Stomach smooth muscle (tissue), 2 donors: ENCODE measurements at regions not wholly inside any gene's neighbourhood (a gene's known extent, or its start where the extent isn't known, plus 50 kb on each side); places are given as distances from the start of the nearest gene placed in this dataset.

Source experiments
- H3K27ac ChIP-seq: one replicate; pipeline ENCODE4 v1.7.0; 2013; ENCODE audit warnings: mild to moderate bottlenecking, low read length, inconsistent platforms
- H3K27me3 ChIP-seq, 2 donors: one replicate each; pipeline ENCODE4 v1.7.0; 2013; ENCODE audit warnings: low read length in 2 of 2; ENCODE audit not compliant: insufficient read depth in 2 of 2, control insufficient read depth in 1 of 2
- H3K36me3 ChIP-seq, 2 donors: one replicate each; pipeline ENCODE4 v1.7.0; 2013; ENCODE audit warnings: low read length in 2 of 2; ENCODE audit not compliant: control insufficient read depth in 2 of 2, insufficient read depth in 2 of 2
- H3K4me1 ChIP-seq: one replicate; pipeline ENCODE4 v1.7.0; 2013; ENCODE audit warnings: low read length; ENCODE audit not compliant: control insufficient read depth, insufficient read depth
- H3K4me3 ChIP-seq, 2 donors: one replicate each; pipeline ENCODE4 v1.7.0; 2013; ENCODE audit warnings: low read length in 2 of 2
- H3K9ac ChIP-seq, 2 donors: one replicate each; pipeline ENCODE4 v1.7.0; 2013; ENCODE audit warnings: low read length in 2 of 2, mild to moderate bottlenecking in 1 of 2
- H3K9me3 ChIP-seq, 2 donors: one replicate each; pipeline ENCODE4 v1.7.0; 2013; ENCODE audit warnings: low read length in 2 of 2; ENCODE audit not compliant: control insufficient read depth in 2 of 2
- donor health status: healthy.
- donor health status: Pancreatic carcinoma.

DNA sequence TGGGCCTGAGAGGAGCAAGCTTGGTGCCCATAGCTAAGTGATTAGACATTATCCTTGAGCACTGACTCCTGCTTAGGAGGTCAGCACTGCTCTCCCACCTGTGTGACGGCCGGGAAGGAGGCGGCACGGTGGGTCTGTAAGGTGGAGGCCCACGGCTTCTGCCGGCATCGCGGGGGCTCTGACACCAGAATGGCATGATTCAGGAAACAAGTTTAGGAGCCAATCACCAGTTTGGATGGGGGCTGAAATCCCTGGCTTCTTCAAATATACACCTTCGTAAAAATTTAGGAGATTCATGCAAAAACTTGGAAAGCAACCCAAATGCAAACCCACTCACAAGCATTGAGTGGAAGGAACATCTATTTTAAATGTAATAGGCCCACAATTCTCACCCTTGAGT, 307.3 kb upstream of the TSHZ3 start:
- Histone ChIP-seq H3K36me3 (no peaks in the 10 kb centered on the region), H3K4me1 (no peaks in the 10 kb centered on the region), H3K27ac (no peak overlapping the region), H3K27me3 (peaks cover 0 to 4% of the 10 kb centered on the region in 2 donors), H3K9me3 (no peaks in the 10 kb centered on the region), H3K4me3 (no peak overlapping the region), H3K9ac (no peak overlapping the region)

DNA sequence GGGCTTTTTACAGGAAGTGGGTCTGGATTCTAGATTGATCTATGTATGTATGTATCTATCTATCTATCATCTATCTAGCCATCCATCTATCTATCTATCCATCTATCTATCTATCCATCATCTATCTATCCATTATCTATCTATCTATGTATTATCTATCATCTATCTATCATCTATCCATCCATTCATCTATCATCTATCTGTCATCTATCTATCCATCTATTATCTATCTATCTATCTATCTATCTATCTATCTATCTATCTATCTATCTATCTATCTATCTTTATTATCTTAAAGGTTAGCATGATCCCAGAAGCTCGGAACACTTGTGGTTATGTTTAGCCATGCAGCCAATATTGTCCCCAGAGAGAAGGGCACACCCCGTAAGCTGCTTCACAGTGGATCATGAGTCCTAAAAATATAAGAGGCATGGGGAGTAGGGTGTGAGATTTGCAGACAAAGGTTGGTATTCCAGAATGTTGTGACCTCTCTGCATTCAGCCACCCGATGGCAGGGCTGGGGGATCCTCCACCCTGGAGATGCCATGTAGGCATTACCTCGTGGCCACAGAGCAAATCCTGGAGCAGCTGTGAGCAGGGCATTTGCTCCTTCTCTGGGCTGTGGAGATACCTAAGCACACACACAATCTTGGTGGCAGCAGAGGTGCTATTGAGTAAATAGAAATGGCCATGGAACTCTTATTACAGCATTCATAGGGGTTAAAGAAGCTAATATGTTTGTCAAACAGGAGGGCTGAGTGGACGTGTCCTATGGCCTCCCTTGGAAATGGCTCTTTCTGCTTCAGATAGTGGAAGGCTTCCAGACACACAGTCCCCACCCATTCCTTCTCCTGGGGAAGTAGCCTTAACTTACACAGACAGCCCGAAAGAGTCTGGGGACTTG, 310.0 kb upstream of the TSHZ3 start:
- H3K9ac ChIP-seq, result no peak overlapping the region
- peaks cover 0 to 4% of the 10 kb centered on the region in 2 donors for H3K27me3 ChIP-seq
- no peak overlapping the region for H3K4me3 ChIP-seq
- no peaks in the 10 kb centered on the region for H3K4me1 ChIP-seq
- no peak overlapping the region for H3K27ac ChIP-seq
- H3K36me3 ChIP-seq, result no peaks in the 10 kb centered on the region
- H3K9me3 ChIP-seq, result no peaks in the 10 kb centered on the region

DNA sequence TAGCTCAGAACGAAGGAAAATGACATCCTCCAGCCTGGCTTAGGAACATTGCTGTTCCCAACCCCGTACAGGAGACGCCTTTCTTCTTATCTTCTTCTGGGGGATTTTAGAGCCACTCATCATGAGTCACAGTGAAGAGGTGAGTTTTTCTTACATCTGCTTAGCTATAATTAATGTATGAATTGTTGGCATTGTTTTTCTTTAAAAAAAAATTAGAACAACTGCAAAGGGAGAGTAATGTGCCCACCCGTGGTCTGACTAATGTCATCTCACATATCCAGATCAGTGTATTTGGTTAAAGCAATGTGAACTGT, 310.6 kb upstream of the TSHZ3 start:
- peaks cover 0 to 4% of the 10 kb centered on the region in 2 donors for H3K27me3 ChIP-seq
- no peak overlapping the region for H3K27ac ChIP-seq
- H3K36me3 ChIP-seq, result no peaks in the 10 kb centered on the region
- H3K9me3 ChIP-seq, result no peaks in the 10 kb centered on the region
- H3K4me1 ChIP-seq, result no peaks in the 10 kb centered on the region
- no peak overlapping the region for H3K9ac ChIP-seq
- H3K4me3 ChIP-seq, result no peak overlapping the region

DNA sequence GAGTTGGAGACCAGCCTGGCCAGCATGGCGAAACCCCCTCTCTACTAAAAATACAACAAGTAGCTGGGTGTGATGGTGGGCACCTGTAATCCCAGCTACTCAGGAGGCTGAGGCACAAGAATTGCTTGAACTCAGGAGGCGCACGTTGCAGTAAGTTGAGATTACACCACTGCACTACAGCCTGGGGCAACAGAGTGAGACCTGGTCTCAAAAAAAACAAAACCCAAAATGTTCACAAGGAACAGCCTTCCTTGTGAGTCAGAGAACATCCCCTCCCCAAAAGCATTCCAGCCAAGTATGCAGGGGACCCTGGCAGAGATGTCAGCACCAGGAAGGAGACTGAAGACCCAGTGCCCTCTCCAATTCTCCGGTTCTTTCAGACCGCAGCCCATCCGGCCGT, 314.9 kb upstream of the TSHZ3 start:
- Histone ChIP-seq H3K27ac (no peak overlapping the region), H3K27me3 (peaks cover 0 to 4% of the 10 kb centered on the region in 2 donors), H3K9ac (no peak overlapping the region), H3K36me3 (no peaks in the 10 kb centered on the region), H3K9me3 (no peaks in the 10 kb centered on the region), H3K4me3 (no peak overlapping the region), H3K4me1 (no peaks in the 10 kb centered on the region)

DNA sequence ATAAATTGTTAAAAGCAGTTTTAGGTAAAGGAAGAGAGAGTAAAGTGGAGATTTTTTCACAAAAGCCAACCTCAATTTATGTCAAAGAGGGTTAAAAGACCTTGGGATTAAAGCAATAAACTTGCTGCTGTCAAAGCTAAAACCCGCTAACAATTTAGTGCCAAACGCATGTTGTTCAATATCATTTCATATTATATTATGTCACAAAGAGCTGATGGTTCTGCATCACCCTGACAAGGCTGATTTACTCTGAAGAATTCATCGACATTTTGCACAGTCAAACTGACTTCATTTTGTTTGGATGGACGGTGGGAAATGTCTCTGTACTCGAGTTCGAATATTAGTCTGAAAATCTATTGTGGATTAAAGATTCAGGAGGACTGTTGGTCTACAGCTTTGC, 315.8 kb upstream of the TSHZ3 start:
- H3K27ac ChIP-seq, result no peak overlapping the region
- H3K27me3 ChIP-seq, result peaks cover 0 to 2% of the 10 kb centered on the region in 2 donors
- no peaks in the 10 kb centered on the region for H3K4me1 ChIP-seq
- no peak overlapping the region for H3K4me3 ChIP-seq
- H3K9ac ChIP-seq, result no peak overlapping the region
- H3K36me3 ChIP-seq, result no peaks in the 10 kb centered on the region
- no peaks in the 10 kb centered on the region for H3K9me3 ChIP-seq

DNA sequence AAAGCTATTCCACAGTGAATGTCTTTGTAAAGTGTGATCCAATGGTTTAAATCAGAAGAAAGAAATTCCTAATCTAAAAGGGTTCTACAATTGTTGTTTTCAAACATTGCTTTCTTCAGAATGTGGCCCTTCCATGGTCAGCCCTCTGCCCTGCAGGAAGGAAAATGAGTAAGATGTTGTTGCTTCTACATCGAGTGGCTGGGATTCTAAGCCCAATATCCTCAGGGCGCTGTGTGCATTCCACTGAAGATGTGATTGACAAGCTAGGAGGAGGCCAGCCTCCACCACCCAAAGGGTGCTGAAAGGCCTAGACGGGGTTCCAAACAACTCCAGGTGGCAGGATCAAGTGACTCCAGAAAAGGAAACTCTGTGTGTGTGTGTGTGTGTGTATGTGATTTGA, 316.9 kb upstream of the TSHZ3 start:
- no peaks in the 10 kb centered on the region for H3K9me3 ChIP-seq
- H3K4me1 ChIP-seq, result no peaks in the 10 kb centered on the region
- no peaks in the 10 kb centered on the region for H3K36me3 ChIP-seq
- H3K27me3 ChIP-seq, result peaks cover 0 to 5% of the 10 kb centered on the region in 2 donors
- no peak overlapping the region for H3K27ac ChIP-seq
- no peak overlapping the region for H3K4me3 ChIP-seq
- no peak overlapping the region for H3K9ac ChIP-seq

DNA sequence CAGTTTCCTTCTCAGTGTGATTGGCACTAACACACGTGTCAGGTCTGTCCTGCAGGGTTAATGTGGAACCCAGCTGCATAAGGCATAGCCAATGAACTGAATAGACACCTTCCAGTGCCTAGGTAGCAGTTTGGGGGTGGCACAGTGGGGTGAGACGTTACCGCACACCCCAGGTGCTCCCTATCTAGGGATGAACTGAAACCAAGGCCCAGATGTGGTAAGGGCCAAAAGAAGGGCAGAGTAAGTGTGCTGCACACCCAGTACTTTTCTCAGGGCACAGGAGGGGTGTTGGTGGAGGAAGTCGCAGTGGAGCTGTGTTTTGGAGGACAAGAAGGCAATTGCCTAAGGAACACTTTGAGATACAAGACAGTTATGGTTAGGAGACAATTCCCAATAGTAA, 317.9 kb upstream of the TSHZ3 start:
- Histone ChIP-seq H3K36me3 (no peaks in the 10 kb centered on the region), H3K27me3 (peaks cover 0 to 5% of the 10 kb centered on the region in 2 donors), H3K9me3 (no peaks in the 10 kb centered on the region), H3K27ac (no peak overlapping the region), H3K9ac (no peak overlapping the region), H3K4me1 (no peaks in the 10 kb centered on the region), H3K4me3 (no peak overlapping the region)

DNA sequence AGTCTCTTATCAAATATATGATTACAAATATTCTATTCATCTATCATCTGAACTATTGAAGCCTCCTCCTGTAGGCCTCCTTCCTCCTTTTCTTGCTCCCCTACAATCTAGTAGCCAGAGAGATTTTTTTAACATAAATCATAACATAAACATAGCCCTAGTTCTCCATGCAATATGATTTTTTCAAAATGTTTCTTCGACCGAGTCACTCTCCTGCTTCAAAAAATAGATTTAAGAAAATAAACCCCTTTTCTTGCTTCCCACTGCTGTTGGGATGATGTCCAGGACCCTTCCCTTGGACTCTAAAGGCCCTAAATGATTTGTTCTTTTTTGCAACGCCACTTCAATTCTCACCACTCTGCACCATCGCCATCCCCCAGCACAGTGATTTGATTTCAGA, 319.7 kb upstream of the TSHZ3 start:
- Histone ChIP-seq H3K9ac (no peak overlapping the region), H3K27ac (no peak overlapping the region), H3K4me3 (no peak overlapping the region), H3K4me1 (no peaks in the 10 kb centered on the region), H3K36me3 (no peaks in the 10 kb centered on the region), H3K9me3 (no peaks in the 10 kb centered on the region), H3K27me3 (peaks cover 0 to 5% of the 10 kb centered on the region in 2 donors)

DNA sequence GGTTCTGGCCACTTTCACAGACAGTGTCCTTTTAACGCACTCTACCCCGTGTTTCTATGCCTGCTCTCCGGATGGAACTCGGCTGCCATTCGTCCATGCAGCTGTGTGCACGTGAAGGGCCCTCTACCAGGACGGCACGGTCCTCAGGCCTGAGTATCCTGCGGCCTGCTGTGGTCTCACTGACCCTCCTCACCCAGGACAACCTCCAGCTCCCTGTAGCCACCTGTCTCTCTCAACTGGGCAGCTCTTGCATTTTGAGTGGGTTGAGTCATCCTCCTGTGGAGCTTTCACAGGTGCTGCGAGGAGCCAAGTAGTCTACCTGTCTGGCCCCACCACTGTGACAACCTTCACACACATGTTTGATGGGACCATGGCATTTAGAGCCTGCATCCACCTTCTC, 321.7 kb upstream of the TSHZ3 start:
- H3K9me3 ChIP-seq, result no peaks in the 10 kb centered on the region

DNA sequence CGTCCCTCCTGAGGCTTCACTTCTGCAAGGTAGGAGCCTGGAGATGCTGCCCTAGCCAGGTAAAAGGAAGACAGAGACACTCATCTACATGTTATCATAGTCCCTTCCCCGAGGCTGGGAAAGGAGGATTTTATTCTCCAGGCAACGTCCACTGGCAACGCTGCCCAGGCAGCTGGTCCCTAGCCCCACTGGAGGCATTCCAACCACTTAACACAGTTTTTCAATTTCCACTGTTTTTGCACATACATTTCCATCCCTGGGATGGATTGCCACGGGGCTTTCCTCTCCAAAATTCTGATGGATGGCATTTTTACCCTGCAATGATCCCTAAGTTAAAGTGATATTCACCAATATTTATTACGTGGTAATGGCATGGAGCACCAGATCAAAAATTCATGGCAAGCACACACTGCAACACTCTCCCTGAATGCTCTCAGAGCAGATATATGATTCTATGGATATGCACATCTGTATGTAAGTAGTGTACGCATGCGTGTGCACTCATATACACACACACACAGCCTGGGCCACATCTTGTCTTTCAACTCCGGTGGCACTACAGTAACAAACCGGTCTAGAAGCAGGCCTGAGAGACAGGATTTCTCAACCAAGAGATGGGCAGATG, 322.3 kb upstream of the TSHZ3 start:
- H3K27me3 ChIP-seq, result peaks cover 0 to 5% of the 10 kb centered on the region in 2 donors
- H3K4me1 ChIP-seq, result no peaks in the 10 kb centered on the region
- H3K36me3 ChIP-seq, result no peaks in the 10 kb centered on the region
- no peak overlapping the region for H3K4me3 ChIP-seq
- no peak overlapping the region for H3K9ac ChIP-seq
- no peak overlapping the region for H3K27ac ChIP-seq
- H3K9me3 ChIP-seq, result no peaks in the 10 kb centered on the region

More for the DNA sequence above, 321.7 kb upstream of the TSHZ3 start:
- H3K4me1 ChIP-seq, result no peaks in the 10 kb centered on the region
- H3K4me3 ChIP-seq, result no peak overlapping the region
- H3K9ac ChIP-seq, result no peak overlapping the region
- no peaks in the 10 kb centered on the region for H3K36me3 ChIP-seq
- H3K27me3 ChIP-seq, result peaks cover 0 to 5% of the 10 kb centered on the region in 2 donors
- no peak overlapping the region for H3K27ac ChIP-seq
